OCI-LY1 (cell line): ENCODE measurements at regions not wholly inside any gene's neighbourhood (a gene's known extent, or its start where the extent isn't known, plus 50 kb on each side); places are given as distances from the start of the nearest gene placed in this dataset.

Source experiments
- H2AFZ ChIP-seq: fragments of 200-600 bp; sonication (generic), shearing (Covaris generic); 2 replicates; pipeline ENCODE4 v1.6.0; 2014; ENCODE audit warnings: antibody characterized with exemption, mild to moderate bottlenecking, low read length
- H3F3A ChIP-seq: fragments of 200-600 bp; sonication (generic), shearing (Covaris generic); 2 replicates; pipeline ENCODE4 v1.6.0; 2014; ENCODE audit warnings: mild to moderate bottlenecking, antibody characterized with exemption, low read length, moderate library complexity; ENCODE audit not compliant: insufficient read depth
- H3K27ac ChIP-seq: fragments of 200-600 bp; sonication (generic); 2 replicates; pipeline ENCODE4 v1.5.1; 2014; ENCODE audit warnings: low read length, mixed run types, mild to moderate bottlenecking, low read depth; ENCODE audit not compliant: poor library complexity, severe bottlenecking
- H3K27me3 ChIP-seq: fragments of 200-600 bp; sonication (generic); 2 replicates; pipeline ENCODE4 v1.6.0; 2014; ENCODE audit warnings: antibody characterized with exemption, mild to moderate bottlenecking, low read length, moderate library complexity; ENCODE audit not compliant: insufficient read depth
- H3K36me3 ChIP-seq: fragments of 200-600 bp; sonication (generic); 2 replicates; pipeline ENCODE4 v1.6.1; 2014; ENCODE audit warnings: mild to moderate bottlenecking, antibody characterized with exemption, low read length, moderate library complexity, mixed read lengths; ENCODE audit not compliant: insufficient read depth
- H3K4me1 ChIP-seq: fragments of 200-600 bp; sonication (generic); 2 replicates; pipeline ENCODE4 v1.5.1; 2014; ENCODE audit warnings: mild to moderate bottlenecking, low read length, moderate library complexity; ENCODE audit not compliant: insufficient read depth, severe bottlenecking
- H3K4me2 ChIP-seq: fragments of 200-600 bp; sonication (generic), shearing (Covaris generic); 2 replicates; pipeline ENCODE4 v1.6.1; 2014; ENCODE audit warnings: low read length
- H3K4me3 ChIP-seq: fragments of 200-600 bp; sonication (generic); 2 replicates; pipeline ENCODE4 v1.5.1; 2014; ENCODE audit warnings: low read length, low read depth, mild to moderate bottlenecking, mixed read lengths; ENCODE audit not compliant: poor library complexity, severe bottlenecking
- H3K79me2 ChIP-seq: fragments of 200-600 bp; shearing (Covaris generic); 2 replicates; pipeline ENCODE4 v1.6.1; 2016; ENCODE audit warnings: mixed run types, low read length, mixed read lengths; ENCODE audit not compliant: insufficient read depth
- H3K9ac ChIP-seq: fragments of 200-600 bp; sonication (generic), shearing (Covaris generic); 2 replicates; pipeline ENCODE4 v1.6.1; 2014; ENCODE audit warnings: mild to moderate bottlenecking, low read length, mixed read lengths
- H3K9me2 ChIP-seq: fragments of 200-600 bp; sonication (generic), shearing (Covaris generic); 2 replicates; pipeline ENCODE4 v1.6.1; 2014; ENCODE audit warnings: low read depth, mild to moderate bottlenecking, low read length, mixed read lengths
- H3K9me3 ChIP-seq: fragments of 200-600 bp; shearing (Covaris generic); 2 replicates; pipeline ENCODE4 v1.6.1; 2014; ENCODE audit warnings: low read length, mixed read lengths
- H4K20me1 ChIP-seq: fragments of 200-600 bp; sonication (generic), shearing (Covaris generic); 2 replicates; pipeline ENCODE4 v1.6.0; 2016; ENCODE audit warnings: mild to moderate bottlenecking, low read length; ENCODE audit not compliant: insufficient read depth
- CTCF ChIP-seq: fragments of 200-600 bp; sonication (generic), shearing (Covaris generic); IDR thresholded peaks from 2 replicates; pipeline ENCODE4 v1.5.1; 2017; ENCODE audit warnings: mild to moderate bottlenecking, antibody characterized with exemption, low read length, moderate library complexity, mixed read lengths
- EZH2 ChIP-seq: fragments of 200-600 bp; sonication (generic), shearing (Covaris generic); IDR thresholded peaks from 2 replicates; pipeline ENCODE4 v1.8.0; 2017; ENCODE audit warnings: borderline replicate concordance, mixed run types, mild to moderate bottlenecking, antibody characterized with exemption, low read length, moderate library complexity, mixed read lengths

GRCh38 chr12:65568517-65568916 is 255.8 kb upstream of the HMGA2 start:
- no peaks in the 10 kb centered on the region for H3F3A ChIP-seq
- H3K27ac ChIP-seq, result no peak overlapping the region
- no peak overlapping the region for H3K4me2 ChIP-seq

GRCh38 chr12:65570451-65571130 is 253.7 kb upstream of the HMGA2 start:
- H3K9me2 ChIP-seq, result no peaks in the 10 kb centered on the region
- H2AFZ ChIP-seq, result no peak overlapping the region
- no peaks in the 10 kb centered on the region for H4K20me1 ChIP-seq
- no peaks in the 10 kb centered on the region for H3K9me3 ChIP-seq
- no peaks in the 10 kb centered on the region for H3K27me3 ChIP-seq
- H3K27ac ChIP-seq, result no peak overlapping the region
- no peak for TF ChIP-seq EZH2
- no peak for TF ChIP-seq CTCF
- H3K79me2 ChIP-seq, result no peaks in the 10 kb centered on the region
- H3K4me3 ChIP-seq, result no peak overlapping the region
- no peak overlapping the region for H3K4me2 ChIP-seq
- no peaks in the 10 kb centered on the region for H3K36me3 ChIP-seq
- no peak overlapping the region for H3K9ac ChIP-seq
- no peaks in the 10 kb centered on the region for H3K4me1 ChIP-seq
- no peaks in the 10 kb centered on the region for H3F3A ChIP-seq

More at GRCh38 chr12:65568517-65568916, 255.8 kb upstream of the HMGA2 start:
- Histone ChIP-seq H3K27me3 (no peaks in the 10 kb centered on the region), H3K4me1 (no peaks in the 10 kb centered on the region), H2AFZ (no peak overlapping the region), H3K9ac (no peak overlapping the region), H3K4me3 (no peak overlapping the region), H4K20me1 (no peaks in the 10 kb centered on the region), H3K36me3 (no peaks in the 10 kb centered on the region), H3K9me2 (no peaks in the 10 kb centered on the region), H3K9me3 (no peaks in the 10 kb centered on the region), H3K79me2 (no peaks in the 10 kb centered on the region)
- TF ChIP-seq CTCF (no peak), EZH2 (no peak)

GRCh38 chr12:65574867-65575266 is 249.4 kb upstream of the HMGA2 start:
- Histone ChIP-seq H2AFZ (no peak overlapping the region), H3K9ac (no peak overlapping the region), H3K36me3 (no peaks in the 10 kb centered on the region), H3K27me3 (no peaks in the 10 kb centered on the region), H3K4me1 (no peaks in the 10 kb centered on the region), H3K9me3 (no peaks in the 10 kb centered on the region), H4K20me1 (no peaks in the 10 kb centered on the region), H3F3A (no peaks in the 10 kb centered on the region), H3K4me3 (no peak overlapping the region), H3K9me2 (no peaks in the 10 kb centered on the region), H3K4me2 (no peak overlapping the region), H3K79me2 (no peaks in the 10 kb centered on the region), H3K27ac (no peak overlapping the region)
- no peak for TF ChIP-seq CTCF
- TF ChIP-seq EZH2, result no peak
